ENCODE measurements at regions not wholly inside any gene's neighbourhood (a gene's known extent, or its start where the extent isn't known, plus 50 kb on each side); places are given as distances from the start of the nearest gene placed in this dataset.

- 80% methylated on average over 8 of the region's 8 CpGs for WGBS
Measured at GRCh38 chr10:90302758-90303481, 554.9 kb downstream of the HTR7 start.

GRCh38 chr10:90304533-90304932 is 553.3 kb downstream of the HTR7 start:
- TF ChIP-seq POLR2A (IDR thresholded peaks at IDR 0.05; ENCODE audit: low read depth) (no peak), CTCF (IDR thresholded peaks at IDR 0.05) (no peak), EP300 (IDR thresholded peaks at IDR 0.05) (no peak), POLR2AphosphoS5 (IDR thresholded peaks at IDR 0.05) (no peak)
- H3K27ac ChIP-seq (replicated peaks in 1 of 4), result no peak overlapping the region
- no peak for DNase-seq (ENCODE audit: extremely low spot score)
- H3K4me1 ChIP-seq, result no peaks in the 10 kb centered on the region
- H3K4me3 ChIP-seq, result no peak overlapping the region
- 0% methylated on average over 1 of the region's 1 CpG for WGBS
- H3K36me3 ChIP-seq, result no peaks in the 10 kb centered on the region
- H3K27me3 ChIP-seq, result no peaks in the 10 kb centered on the region
- no peaks in the 10 kb centered on the region for H3K9me3 ChIP-seq
- intact Hi-C loops (cut with DNase I), result no loop called here

More at GRCh38 chr10:90302758-90303481, 554.9 kb downstream of the HTR7 start:
- Histone ChIP-seq H3K27ac (replicated peaks in 1 of 4) (no peak overlapping the region), H3K9me3 (no peaks in the 10 kb centered on the region), H3K4me3 (no peak overlapping the region), H3K4me1 (no peaks in the 10 kb centered on the region), H3K27me3 (no peaks in the 10 kb centered on the region), H3K36me3 (no peaks in the 10 kb centered on the region)
- intact Hi-C loops (cut with DNase I), result no loop called here
- no peak for TF ChIP-seq POLR2A (IDR thresholded peaks at IDR 0.05; ENCODE audit: low read depth)
- no peak for TF ChIP-seq EP300 (IDR thresholded peaks at IDR 0.05)
- TF ChIP-seq CTCF (IDR thresholded peaks at IDR 0.05), result no peak
- no peak for DNase-seq (ENCODE audit: extremely low spot score)

- intact Hi-C loops (cut with DNase I), result no loop called here
- WGBS, result no CpG with 5 or more reads among the region's 1 CpG
- Histone ChIP-seq H3K36me3 (no peaks in the 10 kb centered on the region), H3K4me3 (no peak overlapping the region), H3K27ac (replicated peaks in 1 of 4) (no peak overlapping the region), H3K9me3 (no peaks in the 10 kb centered on the region), H3K4me1 (no peaks in the 10 kb centered on the region), H3K27me3 (no peaks in the 10 kb centered on the region)
- TF ChIP-seq EP300 (IDR thresholded peaks at IDR 0.05), result no peak
- TF ChIP-seq CTCF (IDR thresholded peaks at IDR 0.05), result no peak
- no peak for TF ChIP-seq POLR2A (IDR thresholded peaks at IDR 0.05; ENCODE audit: low read depth)
- TF ChIP-seq POLR2AphosphoS5 (IDR thresholded peaks at IDR 0.05), result no peak
- DNase-seq (ENCODE audit: extremely low spot score), result no peak
Measured at GRCh38 chr10:90306187-90306586, 551.7 kb downstream of the HTR7 start.

- DNase-seq (ENCODE audit: extremely low spot score), result no peak
- intact Hi-C loops (cut with DNase I), result no loop called here
- Histone ChIP-seq H3K27ac (replicated peaks in 1 of 4) (no peak overlapping the region), H3K27me3 (no peaks in the 10 kb centered on the region), H3K36me3 (no peaks in the 10 kb centered on the region), H3K4me3 (no peak overlapping the region), H3K4me1 (no peaks in the 10 kb centered on the region), H3K9me3 (no peaks in the 10 kb centered on the region)
- no peak for TF ChIP-seq EP300 (IDR thresholded peaks at IDR 0.05)
- no peak for TF ChIP-seq CTCF (IDR thresholded peaks at IDR 0.05)
- TF ChIP-seq POLR2AphosphoS5 (IDR thresholded peaks at IDR 0.05), result no peak
- no peak for TF ChIP-seq POLR2A (IDR thresholded peaks at IDR 0.05; ENCODE audit: low read depth)
- 46% methylated on average over 7 of the region's 7 CpGs for WGBS
Measured at GRCh38 chr10:90308223-90308622, 549.6 kb downstream of the HTR7 start.

All from esophagus muscularis mucosa (tissue), 4 donors.